Ovary (tissue), 3 donors: ENCODE measurements at regions not wholly inside any gene's neighbourhood (a gene's known extent, or its start where the extent isn't known, plus 50 kb on each side); places are given as distances from the start of the nearest gene placed in this dataset.

Experiments
- POLR2A ChIP-seq: fragments of 450-650 bp; IDR thresholded peaks from one replicate; pipeline ENCODE4 v1.6.1; 2017; ENCODE audit warnings: antibody characterized with exemption, mild to moderate bottlenecking, moderate library complexity
- TF ChIP-seq, protein P1 (sequence below), 3 donors: fragments of 450-650 bp in 2 of 3; fragments of 200-600 bp in 1 of 3; IDR thresholded peaks; one replicate each; pipeline versions ENCODE4 v1.5.1 to v1.8.0; 2016 to 2022; ENCODE audit warnings: antibody characterized with exemption in 3 of 3, mild to moderate bottlenecking in 1 of 3
- donor health status: DM: no; HTN: no; CAD: no.

DNA sequence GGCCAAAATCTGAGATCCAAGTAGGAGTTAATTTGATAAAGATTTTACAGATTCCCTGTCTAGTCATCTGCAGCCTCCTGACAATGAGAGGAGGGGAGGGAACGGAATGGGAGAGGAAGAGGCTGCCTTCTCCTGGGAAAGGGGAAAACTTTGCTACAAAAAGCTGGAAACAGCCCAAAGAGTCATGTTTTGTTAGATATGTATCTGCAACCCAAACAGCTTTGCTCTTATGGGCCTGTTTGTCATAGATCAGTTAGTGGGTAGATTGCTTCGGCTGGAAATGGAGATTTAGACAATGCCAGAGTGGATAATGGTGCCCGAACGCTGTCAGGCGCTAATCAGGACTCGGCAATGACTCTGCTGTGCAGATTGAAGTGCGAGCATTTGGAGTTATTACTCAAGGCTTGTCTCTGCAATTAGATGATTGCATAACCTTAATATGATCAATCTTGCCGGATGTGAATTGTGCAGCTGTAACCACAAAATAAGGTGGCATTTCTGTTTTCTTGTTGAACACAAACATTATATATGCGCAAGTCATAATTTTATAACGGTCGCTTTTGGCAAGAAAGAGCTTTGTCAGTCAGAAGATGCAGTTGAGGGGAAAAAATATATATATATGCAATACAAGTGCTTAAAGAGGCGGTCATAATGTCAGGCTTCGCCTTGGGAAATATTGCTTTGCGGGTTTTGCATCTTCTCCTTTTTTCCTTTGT, 92.4 kb upstream of the MAFB start:
- TF ChIP-seq, protein P1, sequence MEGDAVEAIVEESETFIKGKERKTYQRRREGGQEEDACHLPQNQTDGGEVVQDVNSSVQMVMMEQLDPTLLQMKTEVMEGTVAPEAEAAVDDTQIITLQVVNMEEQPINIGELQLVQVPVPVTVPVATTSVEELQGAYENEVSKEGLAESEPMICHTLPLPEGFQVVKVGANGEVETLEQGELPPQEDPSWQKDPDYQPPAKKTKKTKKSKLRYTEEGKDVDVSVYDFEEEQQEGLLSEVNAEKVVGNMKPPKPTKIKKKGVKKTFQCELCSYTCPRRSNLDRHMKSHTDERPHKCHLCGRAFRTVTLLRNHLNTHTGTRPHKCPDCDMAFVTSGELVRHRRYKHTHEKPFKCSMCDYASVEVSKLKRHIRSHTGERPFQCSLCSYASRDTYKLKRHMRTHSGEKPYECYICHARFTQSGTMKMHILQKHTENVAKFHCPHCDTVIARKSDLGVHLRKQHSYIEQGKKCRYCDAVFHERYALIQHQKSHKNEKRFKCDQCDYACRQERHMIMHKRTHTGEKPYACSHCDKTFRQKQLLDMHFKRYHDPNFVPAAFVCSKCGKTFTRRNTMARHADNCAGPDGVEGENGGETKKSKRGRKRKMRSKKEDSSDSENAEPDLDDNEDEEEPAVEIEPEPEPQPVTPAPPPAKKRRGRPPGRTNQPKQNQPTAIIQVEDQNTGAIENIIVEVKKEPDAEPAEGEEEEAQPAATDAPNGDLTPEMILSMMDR (IDR thresholded peaks at IDR 0.05) = no peak
- no peak for TF ChIP-seq POLR2A
